HT1080 (cell line): ENCODE measurements at regions not wholly inside any gene's neighbourhood (a gene's known extent, or its start where the extent isn't known, plus 50 kb on each side); places are given as distances from the start of the nearest gene placed in this dataset.
"Not testable (repeated sequence)": the region's sequence is repeated elsewhere in the genome, so short reads cannot be mapped to it uniquely, and the experiment has no call there.

Experiments used
- DNase-seq: peaks from one replicate; pipeline ENCODE4 v3.0.0-alpha.2; 2015; ENCODE audit warnings: low read depth

- not testable (repeated sequence) for DNase-seq
Observed at GRCh38 chr3:152216960-152217865, 51.5 kb upstream of the MBNL1 start.

- DNase-seq = no peak
Observed at GRCh38 chr3:152218602-152219001, 50.1 kb upstream of the MBNL1 start.
